ENCODE measurements at regions not wholly inside any gene's neighbourhood (a gene's known extent, or its start where the extent isn't known, plus 50 kb on each side); places are given as distances from the start of the nearest gene placed in this dataset.

- Histone ChIP-seq H3K4me2 (ENCODE audit: low read depth, low read length) (no peak overlapping the region), H3K27ac (ENCODE audit: extremely low read length, insufficient read depth, low read length) (no peak overlapping the region), H3K27me3 (ENCODE audit: control insufficient read depth in 1 of 2, insufficient read depth in 2 of 2, low read length in 2 of 2) (no peaks in the 10 kb centered on the region), H3K4me3 (replicated peaks in 1 of 3; ENCODE audit: insufficient read depth in 1 of 3, low read depth in 2 of 3, low read length in 3 of 3) (no peak overlapping the region), H3K9me3 (ENCODE audit: low read length) (no peaks in the 10 kb centered on the region), H3K79me2 (ENCODE audit: insufficient read depth, low read length) (no peaks in the 10 kb centered on the region), H4K20me1 (ENCODE audit: insufficient read depth, low read length) (no peaks in the 10 kb centered on the region), H3K36me3 (replicated peaks in 1 of 2; ENCODE audit: control insufficient read depth in 1 of 2, insufficient read depth in 2 of 2, low read length in 2 of 2) (no peaks in the 10 kb centered on the region), H2AFZ (ENCODE audit: low read length) (no peak overlapping the region), H3K4me1 (ENCODE audit: insufficient read depth, low read length) (no peaks in the 10 kb centered on the region), H3K9ac (ENCODE audit: insufficient read depth, low read depth, low read length) (no peak overlapping the region)
- ChIA-PET CTCF (ENCODE audit: low intra/inter-chr PET ratio, low total read pairs) (no interaction called here), POLR2A (no interaction called here)
- ATAC-seq, result no peak
- in situ Hi-C loops (cut with HindIII; ENCODE audit: extremely low pct_ligation_motif_present, low pct_unique_long_range_greater_than_20kb), result no loop called here
- no TSS peak for BruUV-seq (replicated peaks)
- no peak for FAIRE-seq
- DNase-seq (ENCODE audit: low spot score), result no peak
- no peak for TF ChIP-seq ZNF512B (CRISPR knock-in tag; IDR thresholded peaks at IDR 0.05; ENCODE audit: borderline replicate concordance)
- TF ChIP-seq, protein P1, sequence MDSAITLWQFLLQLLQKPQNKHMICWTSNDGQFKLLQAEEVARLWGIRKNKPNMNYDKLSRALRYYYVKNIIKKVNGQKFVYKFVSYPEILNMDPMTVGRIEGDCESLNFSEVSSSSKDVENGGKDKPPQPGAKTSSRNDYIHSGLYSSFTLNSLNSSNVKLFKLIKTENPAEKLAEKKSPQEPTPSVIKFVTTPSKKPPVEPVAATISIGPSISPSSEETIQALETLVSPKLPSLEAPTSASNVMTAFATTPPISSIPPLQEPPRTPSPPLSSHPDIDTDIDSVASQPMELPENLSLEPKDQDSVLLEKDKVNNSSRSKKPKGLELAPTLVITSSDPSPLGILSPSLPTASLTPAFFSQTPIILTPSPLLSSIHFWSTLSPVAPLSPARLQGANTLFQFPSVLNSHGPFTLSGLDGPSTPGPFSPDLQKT (CRISPR knock-in tag; IDR thresholded peaks at IDR 0.05; ENCODE audit: borderline replicate concordance), result no peak
- no peak for TF ChIP-seq RARG (CRISPR knock-in tag; IDR thresholded peaks at IDR 0.05; ENCODE audit: low read depth)
- no peak for TF ChIP-seq KDM3A (CRISPR knock-in tag; IDR thresholded peaks at IDR 0.05; ENCODE audit: low read depth)
- no peak for TF ChIP-seq ZBTB34 (CRISPR knock-in tag; IDR thresholded peaks at IDR 0.05)
- no peak for TF ChIP-seq ATF7-NPFF (CRISPR knock-in tag; IDR thresholded peaks at IDR 0.05; ENCODE audit: low read depth)
- TF ChIP-seq, protein P2, sequence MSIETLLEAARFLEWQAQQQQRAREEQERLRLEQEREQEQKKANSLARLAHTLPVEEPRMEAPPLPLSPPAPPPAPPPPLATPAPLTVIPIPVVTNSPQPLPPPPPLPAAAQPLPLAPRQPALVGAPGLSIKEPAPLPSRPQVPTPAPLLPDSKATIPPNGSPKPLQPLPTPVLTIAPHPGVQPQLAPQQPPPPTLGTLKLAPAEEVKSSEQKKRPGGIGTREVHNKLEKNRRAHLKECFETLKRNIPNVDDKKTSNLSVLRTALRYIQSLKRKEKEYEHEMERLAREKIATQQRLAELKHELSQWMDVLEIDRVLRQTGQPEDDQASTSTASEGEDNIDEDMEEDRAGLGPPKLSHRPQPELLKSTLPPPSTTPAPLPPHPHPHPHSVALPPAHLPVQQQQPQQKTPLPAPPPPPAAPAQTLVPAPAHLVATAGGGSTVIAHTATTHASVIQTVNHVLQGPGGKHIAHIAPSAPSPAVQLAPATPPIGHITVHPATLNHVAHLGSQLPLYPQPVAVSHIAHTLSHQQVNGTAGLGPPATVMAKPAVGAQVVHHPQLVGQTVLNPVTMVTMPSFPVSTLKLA (IDR thresholded peaks at IDR 0.05), result peak; percentile 42; the same call in 1 of the 2 replicates
- no peak for TF ChIP-seq MAZ (IDR thresholded peaks at IDR 0.05; ENCODE audit: borderline replicate concordance, low read depth, low read length)
- no peak for TF ChIP-seq MAZ (CRISPR knock-in tag; IDR thresholded peaks at IDR 0.05; ENCODE audit: low read depth)
- TF ChIP-seq CBX2 (IDR thresholded peaks at IDR 0.05; ENCODE audit: low read depth, low read length), result no peak
- no peak for TF ChIP-seq CBX2 (CRISPR knock-in tag; IDR thresholded peaks at IDR 0.05; ENCODE audit: low read depth)
- 15% methylated on average over 4 of the region's 4 CpGs for WGBS (ENCODE audit: low lambda C conversion rate)
- intact Hi-C loops (cut with micrococcal nuclease; ENCODE audit: unreplicated experiment), result no loop called here
Observed at GRCh38 chr11:104259121-104259610, 95.2 kb upstream of the PDGFD start.
